HEK293 (cell line): ENCODE measurements at regions not wholly inside any gene's neighbourhood (a gene's known extent, or its start where the extent isn't known, plus 50 kb on each side); places are given as distances from the start of the nearest gene placed in this dataset.
"Not testable (repeated sequence)": the region's sequence is repeated elsewhere in the genome, so short reads cannot be mapped to it uniquely, and the experiment has no call there.

Experiments used
- CTCF ChIA-PET: fragments of 350-600 bp; formaldehyde crosslinking; extraction: SDS; loops from one replicate; lab custom pipeline; 2021; ENCODE audit warnings: antibody characterized with exemption; lab: Yijun Ruan, JAX
- POLR2A ChIA-PET: fragments of 300-600 bp; formaldehyde crosslinking; extraction: SDS; loops from one replicate; lab custom pipeline; 2020; ENCODE audit warnings: antibody characterized with exemption, inconsistent platforms; lab: Yijun Ruan, JAX
- H3K27ac ChIP-seq: fragments of 200-500 bp; sonication (Bioruptor generic); 2 replicates; pipeline ENCODE4 v1.5.1; 2014; ENCODE audit warnings: low read depth, low read length, control low read depth, inconsistent platforms; ENCODE audit errors: extremely low read depth
- H3K36me3 ChIP-seq, 2 experiments: fragments of 200-500 bp in 1 of 2; sonication (Bioruptor generic) in 1 of 2; 1 replicate in 1 of 2; 2 replicates in 1 of 2; pipeline ENCODE4 v1.5.1; 2014 to 2017; ENCODE audit warnings: inconsistent platforms in 2 of 2, low read length in 2 of 2; ENCODE audit not compliant: control insufficient read depth in 2 of 2, insufficient read depth in 1 of 2
- H3K4me1 ChIP-seq: fragments of 200-500 bp; sonication (Bioruptor generic); 2 replicates; pipeline ENCODE4 v1.5.1; 2014; ENCODE audit warnings: mild to moderate bottlenecking, low read length, inconsistent platforms; ENCODE audit not compliant: control insufficient read depth, insufficient read depth
- H3K4me3 ChIP-seq: 2 replicates; pipeline ENCODE4 v1.5.1; 2011; ENCODE audit warnings: low read depth, mild to moderate bottlenecking, control low read depth, low read length, moderate library complexity
- H3K9me3 ChIP-seq: fragments of 200-500 bp; sonication (Bioruptor generic); 2 replicates; pipeline ENCODE4 v1.5.1; 2014; ENCODE audit warnings: low read depth, low read length, inconsistent platforms; ENCODE audit not compliant: control insufficient read depth, insufficient read depth
- PRDM1 ChIP-seq: fragments of 450-650 bp; formaldehyde crosslinking; IDR thresholded peaks from 2 replicates; pipeline ENCODE4; 2016; ENCODE audit warnings: missing biosample characterization, missing genetic modification characterization
- SP7 ChIP-seq: fragments of 450-650 bp; formaldehyde crosslinking; IDR thresholded peaks from 2 replicates; pipeline ENCODE4 v1.5.1; 2016; ENCODE audit warnings: missing biosample characterization, missing genetic modification characterization
- WT1 ChIP-seq: fragments of 450-650 bp; formaldehyde crosslinking; IDR thresholded peaks from 2 replicates; pipeline ENCODE4 v1.5.1; 2016; ENCODE audit warnings: missing biosample characterization, missing genetic modification characterization
- ZIC2 ChIP-seq: fragments of 450-650 bp; formaldehyde crosslinking; IDR thresholded peaks from 2 replicates; pipeline ENCODE4 v1.5.1; 2016; ENCODE audit warnings: missing biosample characterization, missing genetic modification characterization
- ZNF157 ChIP-seq: fragments of 450-650 bp; formaldehyde crosslinking; IDR thresholded peaks from 2 replicates; pipeline ENCODE4 v1.5.1; 2016; ENCODE audit warnings: missing biosample characterization, missing genetic modification characterization
- ZNF529 ChIP-seq: fragments of 450-650 bp; formaldehyde crosslinking; IDR thresholded peaks from 2 replicates; pipeline ENCODE4 v1.5.1; 2017; ENCODE audit warnings: missing genetic modification characterization, missing biosample characterization; ENCODE audit not compliant: insufficient replicate concordance
- ZNF558 ChIP-seq: fragments of 450-650 bp; formaldehyde crosslinking; IDR thresholded peaks from 2 replicates; pipeline ENCODE4 v1.5.1; 2016; ENCODE audit warnings: missing biosample characterization, missing genetic modification characterization
- ZNF626 ChIP-seq: fragments of 450-650 bp; sonication (Bioruptor Pico); formaldehyde crosslinking; IDR thresholded peaks from 2 replicates; pipeline ENCODE4 v1.5.1; 2018; ENCODE audit warnings: missing biosample characterization, missing genetic modification characterization, inconsistent platforms
- ZNF654 ChIP-seq: fragments of 450-650 bp; formaldehyde crosslinking; IDR thresholded peaks from 2 replicates; pipeline ENCODE4 v1.5.1; 2016; ENCODE audit warnings: low read depth, missing biosample characterization, missing genetic modification characterization
- ZNF791 ChIP-seq: fragments of 450-650 bp; formaldehyde crosslinking; IDR thresholded peaks from 2 replicates; pipeline ENCODE4 v1.5.1; 2016; ENCODE audit warnings: missing biosample characterization, missing genetic modification characterization
- ZNF843 ChIP-seq: fragments of 450-650 bp; formaldehyde crosslinking; IDR thresholded peaks from 2 replicates; pipeline ENCODE4 v1.5.1; 2016; ENCODE audit warnings: missing biosample characterization, missing genetic modification characterization
- TF ChIP-seq, protein P1 (sequence below): fragments of 450-650 bp; formaldehyde crosslinking; IDR thresholded peaks from 2 replicates; pipeline ENCODE4; 2016; ENCODE audit warnings: missing biosample characterization, missing genetic modification characterization

DNA sequence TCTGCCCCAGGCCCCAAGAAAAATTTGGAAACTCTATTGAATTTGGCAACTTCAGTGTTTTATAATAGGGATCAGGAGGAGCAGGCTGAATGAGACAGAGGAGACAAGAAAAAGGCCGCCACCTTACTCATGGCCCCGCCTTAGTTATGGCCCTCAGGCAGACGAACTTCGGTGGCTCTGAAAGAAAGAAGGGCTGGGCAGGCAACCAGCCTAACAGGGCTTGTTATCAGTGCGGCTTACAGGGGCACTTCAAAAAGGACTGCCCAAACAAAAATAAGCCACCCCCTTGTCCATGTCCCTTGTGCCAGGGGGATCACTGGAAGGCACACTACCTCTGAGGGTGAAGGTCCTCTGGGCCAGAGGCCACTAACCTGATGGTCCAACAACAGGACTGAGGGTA, 146.3 kb upstream of the ATF7IP start:
- CTCF ChIA-PET = no interaction called here
- no peak for TF ChIP-seq WT1 (tag by site-specific recombination)
- TF ChIP-seq ZNF558 (tag by site-specific recombination) = no peak
- TF ChIP-seq, protein P1, sequence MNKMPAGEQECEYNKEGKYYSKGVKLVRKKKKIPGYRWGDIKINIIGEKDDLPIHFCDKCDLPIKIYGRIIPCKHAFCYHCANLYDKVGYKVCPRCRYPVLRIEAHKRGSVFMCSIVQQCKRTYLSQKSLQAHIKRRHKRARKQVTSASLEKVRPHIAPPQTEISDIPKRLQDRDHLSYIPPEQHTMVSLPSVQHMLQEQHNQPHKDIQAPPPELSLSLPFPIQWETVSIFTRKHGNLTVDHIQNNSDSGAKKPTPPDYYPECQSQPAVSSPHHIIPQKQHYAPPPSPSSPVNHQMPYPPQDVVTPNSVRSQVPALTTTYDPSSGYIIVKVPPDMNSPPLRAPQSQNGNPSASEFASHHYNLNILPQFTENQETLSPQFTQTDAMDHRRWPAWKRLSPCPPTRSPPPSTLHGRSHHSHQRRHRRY (tag by site-specific recombination) = no peak
- TF ChIP-seq ZNF843 (tag by site-specific recombination) = no peak
- TF ChIP-seq SP7 = no peak
- TF ChIP-seq, all 188 proteins: peak for 0
- POLR2A ChIA-PET = no interaction called here

DNA sequence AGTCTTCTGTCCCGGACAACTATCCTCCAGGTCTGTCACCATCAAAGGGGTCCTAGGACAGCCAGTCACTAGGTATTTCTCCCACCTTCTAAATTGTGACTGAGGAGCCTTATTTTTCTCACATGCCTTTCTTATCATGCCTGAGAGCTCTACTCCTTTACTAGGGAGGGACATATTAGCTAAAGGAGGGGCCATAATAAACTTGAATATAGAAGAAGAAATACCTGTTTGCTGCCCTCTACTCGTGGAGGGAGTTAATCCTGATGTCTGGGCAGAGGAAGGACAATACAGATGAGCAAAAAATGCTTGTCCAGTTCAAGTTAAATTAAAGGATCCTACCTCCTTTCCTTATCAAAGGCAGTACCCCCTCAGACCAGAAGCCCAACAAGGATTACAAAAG, 145.8 kb upstream of the ATF7IP start:
- H3K4me3 ChIP-seq, H3K9me3 ChIP-seq, H3K36me3 ChIP-seq, H3K4me1 ChIP-seq, CTCF ChIA-PET, POLR2A ChIA-PET, H3K27ac ChIP-seq: not testable (repeated sequence)

More for the DNA sequence above, 146.3 kb upstream of the ATF7IP start:
- H3K4me3 ChIP-seq = no peak overlapping the region
- no peaks in the 10 kb centered on the region for H3K4me1 ChIP-seq
- H3K36me3 ChIP-seq = no peaks in the 10 kb centered on the region
- no peak overlapping the region for H3K27ac ChIP-seq
- no peaks in the 10 kb centered on the region for H3K9me3 ChIP-seq

DNA sequence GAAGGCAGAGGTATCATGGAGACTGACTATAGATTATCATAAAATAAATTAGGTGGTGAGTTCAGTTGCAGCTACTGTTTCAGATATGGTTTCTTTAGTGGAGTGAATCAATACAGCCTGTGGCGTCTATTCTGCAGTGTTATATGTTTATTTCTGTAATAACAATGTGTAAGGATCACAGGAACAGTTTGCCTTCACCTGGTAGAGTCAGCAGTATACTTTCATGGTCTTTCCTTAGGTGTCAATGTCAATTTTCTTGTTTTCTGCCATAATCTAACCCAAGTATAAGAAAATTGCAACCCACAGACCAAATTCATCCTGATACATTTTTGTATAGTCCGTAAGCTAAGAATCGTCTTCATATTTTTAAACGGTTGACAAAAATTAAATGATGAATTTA, 140.4 kb upstream of the ATF7IP start:
- ChIA-PET POLR2A (no interaction called here), CTCF (interaction anchor here (1.2 kb wide), 1 partner anchor 39 kb away, joined by 3 read pairs; no protein-coding TSS in a partner anchor)
- Histone ChIP-seq H3K4me3 (no peak overlapping the region), H3K9me3 (no peaks in the 10 kb centered on the region; the same call in 1 of the 2 replicates), H3K36me3 (no peaks in the 10 kb centered on the region), H3K4me1 (no peaks in the 10 kb centered on the region), H3K27ac (no peak overlapping the region)
- TF ChIP-seq ZNF157 (tag by site-specific recombination) (peak; percentile 91), ZNF791 (tag by site-specific recombination) (no peak), PRDM1 (tag by site-specific recombination) (no peak), ZNF626 (tag by site-specific recombination) (no peak), ZIC2 (tag by site-specific recombination) (no peak)

DNA sequence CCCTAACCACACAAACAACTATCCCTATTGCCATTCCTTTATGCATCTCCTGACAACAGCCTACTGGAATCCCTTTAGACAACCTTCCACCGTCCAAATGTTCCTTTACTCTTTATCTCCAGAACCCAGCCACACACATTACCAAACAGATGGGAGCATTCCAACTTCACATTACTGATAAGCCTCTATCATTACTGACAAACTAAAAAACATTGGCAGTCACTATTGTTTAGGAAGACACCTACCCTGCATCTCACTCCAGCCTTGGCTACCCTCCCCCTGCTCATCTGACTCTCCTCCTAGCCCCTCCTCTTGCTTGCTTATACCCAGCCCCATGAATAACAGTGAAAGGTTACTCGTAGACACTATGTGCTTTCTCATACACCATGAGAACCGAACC, 130.3 kb upstream of the ATF7IP start:
- H3K4me1 ChIP-seq, H3K27ac ChIP-seq, H3K9me3 ChIP-seq, POLR2A ChIA-PET, H3K4me3 ChIP-seq, H3K36me3 ChIP-seq: not testable (repeated sequence)
- CTCF ChIA-PET = interaction anchor here (0.6 kb wide), 2 partner anchors 88 to 214 kb away, joined by 3 to 4 read pairs; no protein-coding TSS in a partner anchor

DNA sequence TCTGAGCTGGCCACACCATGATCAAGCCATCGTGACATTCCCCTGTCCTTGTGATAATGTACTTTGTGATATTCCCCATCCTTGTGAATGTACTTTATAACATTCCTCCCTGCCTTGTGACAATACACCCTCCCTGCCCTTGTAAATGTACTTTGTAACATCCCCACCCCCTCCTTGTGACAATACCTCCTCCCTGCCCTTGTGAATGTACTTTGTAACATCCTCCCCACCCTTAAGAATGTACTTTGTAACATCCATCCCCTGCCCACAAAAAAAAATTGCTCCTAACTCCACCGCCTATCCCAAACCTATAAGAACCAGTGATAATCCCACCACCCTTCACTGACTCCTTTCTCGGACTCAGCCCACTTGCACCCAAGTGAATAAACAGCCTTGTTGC, 128.8 kb upstream of the ATF7IP start:
- H3K9me3 ChIP-seq, POLR2A ChIA-PET, H3K4me1 ChIP-seq, H3K36me3 ChIP-seq, H3K4me3 ChIP-seq, H3K27ac ChIP-seq: not testable (repeated sequence)
- CTCF ChIA-PET = interaction anchor here (2.1 to 2.9 kb wide), 3 partner anchors 382 to 431 kb away, joined by 9 to 22 read pairs (median 21); no protein-coding TSS in a partner anchor

DNA sequence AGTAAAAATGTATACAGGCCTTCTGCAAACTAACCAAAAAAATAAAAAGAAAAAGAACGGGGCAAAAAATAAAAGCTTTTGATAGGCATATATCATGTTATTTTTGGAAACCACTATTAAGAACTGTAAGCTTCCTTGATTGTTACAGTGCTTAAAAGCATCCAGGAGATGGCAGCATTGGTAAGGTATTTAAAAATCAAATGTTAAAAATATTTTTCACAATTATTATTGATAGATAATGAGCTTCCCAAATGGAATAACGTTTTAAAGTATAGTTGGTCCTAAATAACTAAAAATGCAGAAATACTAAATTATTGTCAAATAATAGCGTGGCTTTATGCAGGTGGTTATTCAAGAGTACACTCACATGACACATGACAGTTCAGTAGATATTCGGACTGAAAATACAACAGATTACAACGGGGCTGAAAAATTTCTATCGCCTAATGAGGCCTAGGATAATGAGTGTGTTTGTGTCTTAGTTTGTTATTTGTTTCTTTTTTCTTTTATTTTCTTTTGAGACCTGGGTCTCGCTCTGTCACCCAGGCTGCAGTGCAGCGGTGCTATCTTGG, 127.2 kb upstream of the ATF7IP start:
- CTCF ChIA-PET = interaction anchor here (0.6 to 2.9 kb wide), 39 partner anchors 8 to 1499 kb away, joined by 3 to 29 read pairs (median 4); partner anchors contain the start of gene ATF7IP
- H3K4me3 ChIP-seq = no peak overlapping the region
- H3K27ac ChIP-seq = no peak overlapping the region
- TF ChIP-seq ZNF654 (tag by site-specific recombination) (peak; percentile 60), ZNF529 (no peak)
- POLR2A ChIA-PET = no interaction called here
- H3K36me3 ChIP-seq = no peaks in the 10 kb centered on the region
- no peaks in the 10 kb centered on the region for H3K4me1 ChIP-seq
- H3K9me3 ChIP-seq = no peaks in the 10 kb centered on the region
